ENCODE measurements at regions not wholly inside any gene's neighbourhood (a gene's known extent, or its start where the extent isn't known, plus 50 kb on each side); places are given as distances from the start of the nearest gene placed in this dataset.

- Histone ChIP-seq H3K4ac (ENCODE audit: low read depth, low read length) (no peak overlapping the region), H2AK5ac (ENCODE audit: insufficient read length, low read length) (no peak overlapping the region), H3K14ac (ENCODE audit: insufficient read depth, low read length) (no peak overlapping the region), H3K27ac (ENCODE audit: insufficient read length, low read depth, low read length) (no peak overlapping the region), H2BK15ac (ENCODE audit: low read depth, low read length) (no peak overlapping the region), H3K23me2 (ENCODE audit: insufficient read length, low read depth, low read length, poor library complexity, severe bottlenecking) (no peaks in the 10 kb centered on the region), H2BK120ac (ENCODE audit: low read depth, low read length, poor library complexity, severe bottlenecking) (no peak overlapping the region), H4K91ac (ENCODE audit: insufficient read length, low read depth, low read length) (no peak overlapping the region), H3K9ac (ENCODE audit: extremely low read depth, insufficient read length, low read length) (no peak overlapping the region), H2BK20ac (ENCODE audit: low read depth, low read length, poor library complexity, severe bottlenecking) (no peak overlapping the region), H2BK12ac (ENCODE audit: insufficient read length, low read depth, low read length) (no peak overlapping the region), H2BK5ac (ENCODE audit: insufficient read length, low read length) (no peak overlapping the region), H3K79me1 (ENCODE audit: insufficient read depth, low read depth, low read length, poor library complexity, severe bottlenecking) (no peaks in the 10 kb centered on the region), H3K79me2 (ENCODE audit: insufficient read depth, low read length) (no peaks in the 10 kb centered on the region), H4K5ac (ENCODE audit: insufficient read length, low read depth, low read length) (no peak overlapping the region), H3K4me1 (ENCODE audit: insufficient read depth, low read length) (no peaks in the 10 kb centered on the region), H3K4me2 (ENCODE audit: insufficient read depth, insufficient read length, low read length) (no peak overlapping the region), H2AFZ (ENCODE audit: low read length) (no peak overlapping the region), H3T11ph (ENCODE audit: low read length) (no peak overlapping the region), H3K27me3 (ENCODE audit: insufficient read depth, low read length) (no peaks in the 10 kb centered on the region), H3K18ac (ENCODE audit: insufficient read length, low read depth, low read length) (no peak overlapping the region), H3K56ac (ENCODE audit: insufficient read length, low read depth, low read length) (no peak overlapping the region), H3K23ac (ENCODE audit: insufficient read length, low read depth, low read length) (no peak overlapping the region), H3K9me3 (ENCODE audit: control insufficient read depth, low read depth, low read length) (no peaks in the 10 kb centered on the region), H4K8ac (replicated peaks; ENCODE audit: insufficient read length, low read depth, low read length) (no peak overlapping the region), H4K20me1 (ENCODE audit: control insufficient read depth, insufficient read depth, insufficient read length) (no peaks in the 10 kb centered on the region)
- Mint-ChIP-seq H3K9me3 (peaks cover 0 to 3% of the 10 kb centered on the region in 2 experiments; a peak in 4 of 5 replicates), H3K36me3 (ENCODE audit: insufficient read depth in 1 of 3, low read depth in 3 of 3) (no peaks in the 10 kb centered on the region), H3K4me3 (no peak overlapping the region), H3K27ac (no peak overlapping the region), H3K27me3 (ENCODE audit: low read depth) (0 out of 2 replicates have a peak, but pooled peaks cover 2% of the 10 kb centered on the region), H3K4me1 (no peaks in the 10 kb centered on the region)
- no peak for DNase-seq
- TF ChIP-seq, protein P1, sequence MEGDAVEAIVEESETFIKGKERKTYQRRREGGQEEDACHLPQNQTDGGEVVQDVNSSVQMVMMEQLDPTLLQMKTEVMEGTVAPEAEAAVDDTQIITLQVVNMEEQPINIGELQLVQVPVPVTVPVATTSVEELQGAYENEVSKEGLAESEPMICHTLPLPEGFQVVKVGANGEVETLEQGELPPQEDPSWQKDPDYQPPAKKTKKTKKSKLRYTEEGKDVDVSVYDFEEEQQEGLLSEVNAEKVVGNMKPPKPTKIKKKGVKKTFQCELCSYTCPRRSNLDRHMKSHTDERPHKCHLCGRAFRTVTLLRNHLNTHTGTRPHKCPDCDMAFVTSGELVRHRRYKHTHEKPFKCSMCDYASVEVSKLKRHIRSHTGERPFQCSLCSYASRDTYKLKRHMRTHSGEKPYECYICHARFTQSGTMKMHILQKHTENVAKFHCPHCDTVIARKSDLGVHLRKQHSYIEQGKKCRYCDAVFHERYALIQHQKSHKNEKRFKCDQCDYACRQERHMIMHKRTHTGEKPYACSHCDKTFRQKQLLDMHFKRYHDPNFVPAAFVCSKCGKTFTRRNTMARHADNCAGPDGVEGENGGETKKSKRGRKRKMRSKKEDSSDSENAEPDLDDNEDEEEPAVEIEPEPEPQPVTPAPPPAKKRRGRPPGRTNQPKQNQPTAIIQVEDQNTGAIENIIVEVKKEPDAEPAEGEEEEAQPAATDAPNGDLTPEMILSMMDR (conservative IDR thresholded peaks at IDR 0.05): no peak
- no CpG with 5 or more reads among the region's 2 CpGs for WGBS (ENCODE audit: extremely low coverage, insufficient read length, low lambda C conversion rate)
These were observed 699.6 kb upstream of the ADAMTS16 start for GRCh38 chr5:4440536-4440935.

Measured in H9 (cell line).